GM18505 (cell line): ENCODE measurements at regions not wholly inside any gene's neighbourhood (a gene's known extent, or its start where the extent isn't known, plus 50 kb on each side); places are given as distances from the start of the nearest gene placed in this dataset.

Source experiments
- ATAC-seq: cut with Tn5 transposase; IDR thresholded peaks from one replicate; pipeline ENCODE4 v1.9.1; 2021; ENCODE audit not compliant: unreplicated experiment
- POLR2A ChIP-seq: IDR thresholded peaks from 4 replicates; pipeline ENCODE4 v1.6.1; 2011; ENCODE audit warnings: borderline replicate concordance; ENCODE audit not compliant: insufficient read depth, insufficient read length; ENCODE audit errors: extremely low read depth

DNA sequence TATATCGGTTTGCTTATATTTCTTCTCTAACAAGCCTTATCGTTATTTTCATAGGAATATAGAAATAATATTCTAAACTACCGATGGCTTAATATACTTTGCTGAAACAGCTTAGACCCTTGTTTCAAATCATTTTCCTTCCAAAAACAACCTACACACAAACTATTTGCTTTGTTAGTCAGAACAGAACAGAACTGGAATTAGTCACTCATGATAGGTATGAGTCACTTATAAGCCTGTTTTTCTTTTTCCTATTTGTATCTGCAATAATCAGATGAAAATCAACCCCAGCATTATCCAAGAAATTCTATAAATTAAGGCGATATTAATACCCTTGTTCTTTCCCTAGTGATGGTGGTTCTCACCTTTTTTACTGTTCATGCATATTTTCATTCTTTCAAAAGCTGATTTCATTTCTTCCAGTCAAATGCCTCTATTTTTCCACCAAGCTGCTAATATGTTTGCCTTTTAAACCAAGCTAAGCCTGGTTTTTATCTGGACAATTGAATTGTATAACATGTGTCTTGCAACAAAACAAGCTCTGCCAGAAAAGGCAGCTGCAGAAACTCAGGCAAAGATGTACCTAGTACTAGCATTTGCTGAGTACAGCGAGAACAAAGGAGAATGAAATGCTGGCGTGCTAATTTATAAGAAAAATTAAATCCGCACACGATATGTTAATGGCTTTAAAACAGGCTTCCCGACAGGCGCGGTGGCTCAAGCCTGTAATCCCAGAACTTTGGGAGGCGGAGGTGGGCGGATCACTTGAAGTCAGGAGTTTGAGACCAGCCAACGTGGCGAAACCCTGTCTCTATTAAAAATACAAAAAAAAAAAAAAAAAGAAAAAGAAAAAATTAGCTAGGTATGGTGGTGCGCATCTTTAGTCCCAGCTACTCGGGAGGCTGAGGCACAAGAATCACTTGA, 1418.2 kb downstream of the AACS start:
- ATAC-seq, result no peak

GRCh38 chr12:126487431-126487980, 1422.3 kb downstream of the AACS start:
- no peak for ATAC-seq
- TF ChIP-seq POLR2A, result no peak

More for the DNA sequence above, 1418.2 kb downstream of the AACS start:
- no peak for TF ChIP-seq POLR2A

DNA sequence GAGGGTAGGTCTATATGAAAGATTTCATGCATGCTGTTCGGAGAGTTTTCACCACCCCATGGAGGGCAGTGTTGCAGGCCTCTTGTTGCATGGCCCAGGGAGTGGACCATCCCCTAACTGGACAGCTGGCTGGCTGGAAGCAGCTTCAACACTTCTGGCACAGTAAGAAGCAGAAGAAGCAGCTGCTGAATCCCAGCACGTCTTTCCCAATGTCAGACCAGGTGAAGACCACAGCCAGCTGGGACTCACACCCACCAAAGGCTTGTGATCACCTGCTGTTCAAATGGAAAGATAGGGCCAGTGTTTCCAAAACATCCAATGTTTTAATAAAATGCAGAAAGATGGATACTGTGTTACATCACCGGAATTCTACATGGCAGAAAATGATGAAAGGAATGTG, 1423.6 kb downstream of the AACS start:
- no peak for ATAC-seq
- TF ChIP-seq POLR2A, result no peak

- no peak for TF ChIP-seq POLR2A
- ATAC-seq, result no peak
Observed at GRCh38 chr12:126492181-126492580, 1426.9 kb downstream of the AACS start.

DNA sequence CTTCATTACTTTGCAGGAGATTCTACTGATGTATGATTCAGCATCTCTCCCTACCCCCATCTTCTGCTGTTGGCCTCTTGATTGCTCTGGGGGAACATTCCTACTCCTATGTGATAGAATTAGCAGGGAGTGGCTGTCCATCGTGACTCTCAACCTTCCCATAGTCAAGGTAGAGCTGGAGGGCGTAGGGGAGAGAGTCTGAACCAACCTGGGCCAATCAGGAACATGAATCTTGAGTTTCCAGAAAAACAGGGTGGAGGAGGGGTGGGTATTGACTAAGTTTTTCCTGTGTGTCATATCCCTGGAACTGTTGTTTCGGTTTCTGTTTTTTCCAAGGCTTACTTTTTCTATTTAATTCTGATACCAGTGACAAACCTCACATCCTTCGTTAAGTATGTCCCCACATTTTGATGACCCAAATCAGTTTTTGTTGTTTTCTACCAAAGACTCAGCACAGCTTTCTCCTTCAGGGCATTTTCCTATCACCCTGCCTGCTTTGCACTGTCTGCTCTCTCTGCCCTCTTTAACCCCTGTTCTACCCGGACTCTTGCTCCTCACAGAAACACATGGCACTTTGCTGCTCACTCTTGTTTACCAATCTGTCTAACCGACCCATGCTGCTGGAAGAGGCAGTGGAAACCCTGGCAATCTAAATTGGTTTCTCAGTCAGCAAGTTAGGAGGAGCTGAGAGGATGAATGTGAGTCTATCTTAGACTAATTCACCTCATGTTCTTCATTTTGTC, 1428.3 kb downstream of the AACS start:
- no peak for ATAC-seq
- TF ChIP-seq POLR2A, result no peak

DNA sequence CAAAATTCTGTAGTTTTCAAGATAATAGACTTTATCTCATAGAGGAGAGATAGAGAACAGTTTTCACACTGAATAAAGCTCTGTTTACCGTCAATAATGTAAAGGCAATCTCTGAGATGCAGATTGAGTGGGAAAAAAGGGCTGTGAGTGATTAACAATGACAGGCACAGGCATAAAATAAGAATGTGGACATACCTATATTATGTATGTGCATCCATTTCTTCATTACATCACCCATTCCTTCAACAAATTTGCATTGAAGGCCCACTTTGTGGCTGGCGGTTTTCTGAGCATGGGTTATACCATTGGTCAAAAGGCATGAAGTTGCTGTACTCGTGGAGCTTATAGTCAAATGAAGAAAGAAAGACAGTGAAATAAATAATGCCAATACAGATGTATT, 1431.0 kb downstream of the AACS start:
- no peak for ATAC-seq
- TF ChIP-seq POLR2A, result no peak

DNA sequence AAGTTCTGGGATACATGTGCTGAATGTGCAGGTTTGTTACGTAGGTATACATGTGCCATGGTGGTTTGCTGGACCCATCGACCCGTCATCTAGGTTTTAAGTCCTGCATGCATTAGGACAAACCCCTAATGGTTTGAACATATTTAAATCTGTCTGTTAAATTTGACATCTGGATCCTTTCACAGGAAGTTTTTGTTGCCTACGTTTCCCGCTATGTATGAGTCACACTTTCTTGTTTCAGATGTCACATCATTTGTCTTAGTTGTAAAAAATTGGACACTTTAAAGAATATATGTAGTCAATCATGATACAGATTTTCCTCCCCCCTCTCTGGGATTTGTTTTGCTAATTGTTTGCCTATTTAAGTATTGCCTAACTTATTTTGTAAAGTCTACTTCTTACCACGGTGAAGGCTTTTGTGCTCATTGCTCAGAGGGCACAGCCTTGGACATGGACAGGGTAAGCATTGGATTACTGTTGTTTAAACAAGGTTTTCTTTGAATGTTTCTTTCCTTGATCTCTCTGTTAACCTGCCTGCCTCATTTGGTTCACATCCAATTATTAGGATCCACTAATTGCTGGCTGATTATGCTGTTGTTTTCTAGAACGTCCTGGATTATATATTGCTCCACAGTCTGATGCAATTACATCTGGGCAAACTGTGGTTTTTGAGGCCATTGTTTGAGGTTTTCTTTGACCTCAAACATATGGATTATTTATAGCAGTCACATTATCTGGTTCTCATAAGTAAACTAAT, 1441.4 kb downstream of the AACS start:
- ATAC-seq, result no peak
- no peak for TF ChIP-seq POLR2A

DNA sequence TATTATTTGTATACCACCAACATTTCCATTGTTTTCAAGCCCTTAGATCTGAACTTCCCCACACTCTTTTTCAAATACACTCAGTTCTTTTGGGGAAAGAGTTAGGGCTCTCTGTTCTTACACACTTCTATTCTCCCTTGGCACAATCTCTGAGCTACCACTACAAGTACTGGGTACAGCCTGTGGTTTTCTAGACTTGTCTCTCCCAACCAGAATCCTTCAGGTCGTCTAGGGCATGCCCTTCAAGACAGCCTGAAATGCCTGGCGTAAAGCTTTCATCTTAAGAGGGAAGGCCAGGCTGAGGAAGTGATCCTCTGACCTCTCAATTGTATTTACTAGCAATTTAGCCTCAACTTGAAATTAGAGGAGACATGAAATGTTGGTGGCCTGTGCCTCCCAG, 1442.0 kb downstream of the AACS start:
- ATAC-seq, result no peak
- no peak for TF ChIP-seq POLR2A

GRCh38 chr12:126509572-126509971, 1444.3 kb downstream of the AACS start:
- TF ChIP-seq POLR2A, result no peak
- ATAC-seq, result no peak

- no peak for TF ChIP-seq POLR2A
- no peak for ATAC-seq
Observed at GRCh38 chr12:126510630-126511029, 1445.4 kb downstream of the AACS start.

- no peak for TF ChIP-seq POLR2A
- ATAC-seq, result no peak
Observed at GRCh38 chr12:126512916-126513913, 1448.0 kb downstream of the AACS start.
